Islet precursor cell (in vitro differentiated cells): ENCODE measurements at regions not wholly inside any gene's neighbourhood (a gene's known extent, or its start where the extent isn't known, plus 50 kb on each side); places are given as distances from the start of the nearest gene placed in this dataset.
"Not testable (repeated sequence)": the region's sequence is repeated elsewhere in the genome, so short reads cannot be mapped to it uniquely, and the experiment has no call there.

Experiments used
- DNase-seq: peaks from one replicate; pipeline ENCODE4 v3.0.0-alpha.2; 2018

DNA sequence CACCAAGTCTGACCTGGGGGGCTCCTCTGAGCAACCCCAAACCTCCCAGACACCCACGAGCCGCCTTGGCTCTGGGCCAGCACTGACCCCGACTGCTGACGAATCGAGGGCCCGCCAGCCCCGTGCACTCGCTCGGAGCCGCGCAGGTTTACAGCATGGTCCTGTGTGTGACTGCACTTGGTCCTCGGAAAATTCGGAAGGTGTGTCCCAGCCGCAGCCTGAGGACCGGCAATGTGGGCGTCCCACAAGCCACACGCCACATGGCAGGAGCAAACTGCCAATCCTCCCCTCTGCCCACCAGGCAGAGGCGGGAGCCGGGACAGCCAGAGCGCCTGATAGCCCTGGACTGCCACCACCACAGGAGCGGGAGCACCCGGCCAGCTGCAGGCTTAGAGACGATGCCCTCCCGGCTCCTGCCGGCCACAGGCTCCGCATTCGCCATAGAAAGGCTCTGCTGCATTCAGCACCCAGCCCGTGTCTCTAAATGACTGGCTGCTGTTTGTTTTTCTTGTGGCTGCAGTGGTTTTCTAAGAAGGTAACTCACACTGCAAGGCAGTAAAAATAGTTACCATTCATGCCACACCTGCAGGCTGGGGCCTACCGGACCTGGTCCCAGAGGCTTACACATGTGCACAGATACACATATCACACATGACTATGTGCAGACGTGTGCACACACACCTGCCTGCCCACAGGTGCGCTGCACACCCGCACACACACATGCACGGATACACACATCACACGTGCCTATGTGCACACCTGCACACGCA is 5415.3 kb upstream of the TPTE start:
- not testable (repeated sequence) for DNase-seq

DNA sequence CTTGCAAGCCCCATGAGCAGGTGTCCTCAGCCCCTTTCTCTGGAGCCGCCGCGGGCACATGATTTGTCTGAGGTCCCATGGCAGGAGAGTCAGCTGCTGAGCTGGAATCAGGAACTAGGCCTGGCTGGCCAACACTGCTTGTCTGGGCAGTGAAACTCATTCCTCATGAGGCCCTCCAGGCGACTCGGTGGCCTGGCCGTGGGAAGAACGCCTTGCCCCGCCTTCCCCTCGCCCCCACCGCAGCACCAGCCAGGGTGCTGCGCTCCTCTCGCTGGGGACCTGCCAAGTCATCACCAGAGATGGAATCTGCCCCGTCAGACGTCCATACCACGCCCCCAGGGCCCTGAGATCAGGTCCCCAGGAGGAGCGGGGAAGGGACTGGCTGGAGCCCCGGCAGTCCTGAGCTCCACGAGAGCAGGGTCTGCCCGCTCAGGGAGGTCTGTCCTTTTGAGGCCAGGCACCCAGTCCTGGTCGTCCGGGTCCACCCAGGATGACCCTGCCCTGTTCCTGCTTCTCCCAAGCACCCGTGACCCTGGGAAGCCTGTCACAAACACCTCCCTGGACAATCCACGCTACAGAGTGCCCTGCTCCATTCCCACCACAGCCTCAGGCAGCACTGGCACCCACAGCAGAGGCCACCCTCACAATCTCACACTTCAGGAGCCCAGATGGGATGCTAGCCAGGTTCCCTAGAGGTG is 5414.5 kb upstream of the TPTE start:
- not testable (repeated sequence) for DNase-seq

DNA sequence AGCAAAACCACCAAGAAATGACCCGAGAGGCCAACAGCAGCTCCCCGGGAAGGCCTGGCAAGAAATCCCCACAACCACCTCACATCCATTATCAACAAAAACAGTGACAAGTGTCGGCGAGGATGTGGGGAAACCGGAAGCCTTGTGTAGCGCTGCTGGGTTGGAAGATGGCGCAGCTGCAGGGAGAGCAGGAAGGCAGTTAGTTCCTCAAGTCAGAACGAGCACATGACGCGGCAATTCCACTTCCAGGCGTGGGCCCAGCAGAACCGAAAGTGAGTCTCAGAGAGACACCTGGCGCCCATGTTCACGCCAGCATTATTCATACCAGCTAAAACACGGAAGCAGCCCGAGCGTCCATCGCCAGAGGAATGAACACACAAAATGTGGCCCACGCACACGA is 5413.7 kb upstream of the TPTE start:
- not testable (repeated sequence) for DNase-seq

DNA sequence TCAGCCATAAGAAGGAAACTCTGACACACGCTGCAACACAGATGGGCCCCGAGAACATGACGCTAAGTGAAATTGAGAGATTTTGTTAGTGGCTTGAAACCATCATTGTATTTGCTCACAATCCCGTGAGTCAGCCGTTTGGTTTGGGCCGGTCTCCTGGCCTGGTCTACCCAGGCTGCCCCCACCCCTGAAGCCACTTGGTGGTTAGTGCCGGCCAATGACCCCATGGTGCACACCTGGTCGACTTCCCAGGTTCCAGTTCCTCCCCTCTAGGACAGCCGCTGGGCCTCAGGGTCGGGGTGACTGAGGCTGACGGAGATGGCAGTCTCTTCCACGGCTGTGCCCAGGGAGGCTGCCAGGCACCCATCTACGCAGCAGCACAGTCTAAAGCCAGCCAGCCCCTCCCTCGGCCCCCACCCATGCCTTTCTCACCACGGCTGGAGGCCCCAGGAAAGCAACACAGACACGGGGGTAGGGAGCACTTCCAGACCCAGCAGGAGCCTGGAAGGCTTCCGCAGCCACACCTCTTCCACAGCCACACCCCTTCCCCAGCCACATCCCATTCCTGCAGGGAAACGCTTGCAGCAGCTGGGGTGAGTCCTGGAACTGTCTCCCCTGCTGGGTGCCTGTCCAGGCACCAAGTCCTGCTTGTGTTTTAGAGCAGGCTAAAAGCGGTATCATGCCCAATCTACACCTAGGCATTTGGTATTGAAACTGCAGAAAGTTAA is 5413.2 kb upstream of the TPTE start:
- peak; percentile 35 for DNase-seq

DNA sequence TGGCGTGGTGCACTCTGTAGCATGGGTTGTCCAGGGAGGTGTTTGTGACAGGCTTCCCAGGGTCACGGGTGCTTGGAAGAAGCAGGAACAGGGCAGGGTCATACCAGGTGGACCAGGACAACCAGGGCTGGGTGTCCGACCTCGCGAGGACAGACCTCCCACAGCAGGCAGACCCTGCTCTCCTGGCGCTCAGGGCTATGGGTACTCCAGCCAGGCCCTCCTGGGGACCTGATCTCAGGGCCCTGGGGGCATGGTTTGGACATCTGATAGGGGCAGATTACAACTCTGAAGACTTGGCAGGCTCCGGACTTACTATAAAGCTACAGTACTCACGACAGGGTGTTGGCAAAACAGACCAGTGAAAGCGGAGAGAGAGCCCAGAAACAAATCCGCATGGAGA is 5410.2 kb upstream of the TPTE start:
- DNase-seq: not testable (repeated sequence)

DNA sequence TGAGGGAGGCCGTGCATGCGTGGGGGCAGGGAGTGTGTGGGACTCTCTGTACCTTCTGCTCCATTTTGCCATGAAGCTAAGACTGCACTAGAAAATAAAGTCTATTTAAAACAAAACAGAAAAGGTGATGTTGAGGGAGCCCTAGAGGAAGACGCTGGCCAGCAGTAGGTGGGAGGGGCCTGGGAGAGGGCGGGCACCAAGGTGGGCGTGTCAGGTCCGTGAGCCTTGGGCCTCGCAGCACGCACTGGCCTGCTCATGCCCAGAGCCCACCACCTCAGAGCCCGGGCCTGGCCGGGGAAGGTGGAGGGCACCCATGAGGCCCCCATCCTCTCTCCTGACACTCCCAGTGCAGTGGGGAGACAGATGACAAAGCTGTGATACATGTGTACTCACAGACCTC is 5408.3 kb upstream of the TPTE start:
- DNase-seq: not testable (repeated sequence)

DNA sequence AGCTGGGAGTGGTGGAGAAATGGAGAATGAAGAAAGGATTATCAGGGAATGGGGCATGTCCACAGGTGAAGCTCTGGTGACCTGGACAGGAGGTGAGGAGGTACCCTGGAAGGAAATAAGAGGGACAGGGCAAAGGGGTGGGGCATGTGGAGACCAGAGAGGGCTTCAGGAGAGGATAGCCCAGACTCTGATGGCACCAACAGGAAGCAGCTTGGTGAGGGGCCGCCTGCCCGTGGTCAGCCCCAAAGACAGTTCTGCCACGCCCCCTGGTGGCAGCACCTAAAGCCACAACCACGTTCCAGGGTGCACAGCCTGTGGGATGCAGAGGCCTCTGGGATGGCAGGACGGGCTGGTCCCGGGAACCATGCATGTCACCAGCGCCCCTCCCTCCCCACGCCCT is 5406.9 kb upstream of the TPTE start:
- DNase-seq: not testable (repeated sequence)

DNA sequence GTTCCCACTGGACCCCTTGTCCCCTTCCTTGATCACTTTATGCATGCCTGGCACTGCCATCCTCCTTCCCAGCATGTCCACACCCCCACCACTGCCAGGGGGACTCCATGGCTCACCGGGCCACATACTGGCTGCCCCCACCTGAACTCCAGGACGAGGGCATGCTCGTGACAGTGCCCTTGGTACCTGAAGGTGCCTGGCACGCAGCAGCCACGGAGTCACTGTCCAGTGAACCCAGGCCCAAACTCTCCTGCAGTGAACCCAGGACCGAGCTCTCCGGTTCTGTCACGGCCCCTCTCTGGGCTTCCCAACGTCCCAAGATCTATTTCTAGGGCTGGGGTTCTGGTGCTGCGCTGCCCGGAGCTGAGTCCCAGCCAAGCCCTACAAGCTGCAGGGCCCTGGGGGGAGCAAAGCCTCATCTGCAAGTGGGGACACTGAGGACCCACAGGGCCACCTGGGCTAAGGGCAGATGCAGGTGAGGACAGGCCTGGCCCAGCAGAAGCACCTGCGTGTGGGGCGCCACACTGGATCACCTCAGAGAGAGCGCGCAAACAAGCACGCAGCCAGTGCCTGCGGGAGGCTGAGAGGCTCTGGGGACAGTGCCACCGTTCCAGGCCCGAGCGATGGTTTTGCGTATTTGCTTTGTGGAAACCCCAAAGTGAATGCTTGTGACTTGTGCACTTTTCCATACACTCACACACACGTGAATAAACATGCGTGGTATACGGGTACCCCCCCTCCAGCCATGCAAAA is 5406.3 kb upstream of the TPTE start:
- DNase-seq: not testable (repeated sequence)

DNA sequence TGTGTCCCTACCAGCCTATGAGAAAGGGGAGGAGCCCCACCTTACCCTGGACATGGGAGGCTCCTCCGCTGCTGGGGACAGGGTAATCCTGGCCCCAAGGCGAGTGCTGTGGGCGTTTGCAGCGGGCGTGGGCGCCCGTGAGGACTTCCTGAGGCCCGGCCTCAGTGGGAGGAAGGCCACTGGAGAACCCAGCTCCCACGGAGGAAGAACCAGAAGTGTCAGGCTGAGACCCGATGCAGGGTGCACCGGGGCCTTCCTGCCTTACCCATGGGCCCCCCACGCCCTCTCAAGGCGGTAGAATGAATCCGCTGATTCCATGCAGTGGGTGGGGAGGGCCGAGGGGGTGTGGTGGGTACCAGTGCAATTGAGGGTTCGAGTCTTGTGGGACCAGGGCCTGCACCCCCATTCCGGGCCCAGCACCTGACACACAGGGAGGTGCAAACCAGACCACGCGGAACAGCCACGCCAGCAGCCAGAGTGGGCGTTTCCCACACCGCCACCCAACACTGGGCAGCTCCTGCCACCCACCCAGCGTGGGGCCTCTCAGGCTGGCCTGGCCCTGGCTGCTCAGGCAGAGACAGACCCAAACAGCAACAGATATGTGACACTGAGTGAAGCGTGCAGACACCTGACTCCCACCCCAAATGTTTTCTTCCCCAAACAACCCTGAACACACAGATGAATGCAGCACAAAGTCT is 5405.6 kb upstream of the TPTE start:
- not testable (repeated sequence) for DNase-seq

DNA sequence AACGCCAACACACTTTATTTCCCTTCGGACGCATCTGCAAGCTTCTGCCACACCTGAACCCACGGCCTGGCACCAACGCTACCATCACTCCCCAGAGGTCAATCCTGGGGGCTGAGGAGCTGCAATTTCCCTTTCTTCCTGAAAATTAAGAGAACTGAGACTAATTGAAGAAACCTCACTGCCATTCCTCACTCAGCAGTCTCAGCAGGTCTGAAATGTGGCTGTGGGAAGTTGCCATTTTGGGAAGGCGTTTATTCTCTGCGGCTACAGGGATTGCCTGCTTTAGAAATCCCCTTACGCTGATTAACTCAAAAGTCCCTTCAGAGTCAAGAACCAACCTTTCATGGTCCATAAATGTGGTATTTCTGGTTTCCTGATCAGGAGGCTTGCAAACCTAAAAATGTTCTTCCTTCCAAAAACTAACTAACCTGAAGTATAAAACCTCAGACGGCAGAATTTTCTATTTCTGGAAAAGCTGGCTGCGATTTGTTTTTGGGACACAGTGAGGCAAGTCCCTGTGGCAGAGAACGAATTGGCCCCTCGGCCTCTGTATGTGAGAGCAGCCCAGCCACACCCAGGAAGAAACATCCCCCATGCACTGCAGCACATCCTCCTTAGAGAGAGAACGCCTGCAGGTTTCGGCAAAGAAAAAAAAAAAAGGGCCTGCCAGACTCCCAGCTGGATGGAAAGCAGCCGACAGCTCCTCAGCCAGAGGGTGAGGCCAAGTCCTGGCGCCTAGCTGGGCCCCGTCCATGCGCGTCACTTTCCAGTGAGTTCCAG is 5404.8 kb upstream of the TPTE start:
- not testable (repeated sequence) for DNase-seq

DNA sequence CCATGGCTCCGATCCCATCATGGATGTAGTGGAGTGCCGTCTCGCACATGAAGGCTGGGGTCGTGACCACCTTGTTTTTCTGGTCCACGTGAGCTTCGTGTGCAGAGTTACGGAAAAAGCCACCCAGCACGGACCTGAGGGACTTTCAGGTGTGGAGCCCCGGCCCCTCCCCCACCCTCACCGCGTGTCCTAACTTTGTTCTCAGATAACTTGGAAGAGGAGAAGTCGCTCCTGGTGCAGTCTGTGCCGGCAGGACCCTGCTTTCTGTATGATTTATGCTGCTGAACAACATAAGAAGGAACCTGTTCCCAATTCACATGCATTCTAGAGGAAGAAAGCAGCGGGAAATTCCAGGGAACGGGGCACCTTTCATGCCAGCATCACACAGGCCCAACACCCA is 5404.2 kb upstream of the TPTE start:
- DNase-seq: not testable (repeated sequence)

DNA sequence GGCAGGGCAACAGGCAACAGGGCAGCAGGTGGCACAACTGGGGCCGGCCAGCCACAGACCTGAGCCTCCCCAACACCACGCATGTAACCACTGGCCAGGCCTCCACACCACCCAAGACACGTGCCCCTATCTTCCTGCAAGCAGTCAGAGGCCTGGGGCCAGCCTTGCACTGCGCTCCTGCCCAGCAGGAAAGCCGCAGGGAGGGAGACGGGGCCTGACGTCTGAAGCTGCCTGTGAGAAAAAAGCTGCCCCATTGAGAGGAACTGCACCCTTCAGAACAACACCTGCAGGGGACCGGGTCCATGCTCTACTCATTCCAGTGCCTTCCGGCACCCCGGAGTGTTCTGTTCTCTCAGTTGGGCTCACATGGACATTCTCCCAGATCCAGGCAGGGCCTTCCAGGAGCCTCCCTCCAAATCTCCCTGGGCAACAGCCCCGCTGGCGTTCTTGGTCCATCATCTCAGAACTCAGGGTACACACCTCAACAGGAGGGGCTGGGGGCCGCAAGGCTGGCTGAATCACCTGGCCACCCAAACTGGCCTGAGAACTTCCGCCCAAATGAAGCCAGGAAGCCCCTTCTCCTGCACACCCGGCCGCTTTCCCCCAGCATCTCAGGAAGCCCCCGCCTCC is 5403.6 kb upstream of the TPTE start:
- not testable (repeated sequence) for DNase-seq

DNA sequence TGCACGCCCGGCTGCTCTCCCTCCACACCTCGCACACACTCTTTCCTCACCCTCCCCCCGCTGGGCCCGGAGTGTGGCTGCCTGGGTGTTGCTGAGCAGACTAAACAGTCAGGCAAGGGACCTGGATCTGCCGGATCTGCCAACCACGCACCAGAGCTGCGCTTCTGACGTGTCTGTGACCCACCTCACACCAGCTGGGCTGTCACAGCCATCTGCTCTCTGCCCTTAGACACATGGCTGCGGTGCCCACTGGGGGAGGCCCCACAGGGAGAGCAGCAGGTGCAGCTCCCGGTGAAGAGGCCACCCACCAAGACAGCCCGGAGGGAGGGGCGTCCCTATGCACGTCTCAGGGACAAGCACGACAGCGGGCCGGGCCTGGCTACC is 5403.1 kb upstream of the TPTE start:
- not testable (repeated sequence) for DNase-seq

DNA sequence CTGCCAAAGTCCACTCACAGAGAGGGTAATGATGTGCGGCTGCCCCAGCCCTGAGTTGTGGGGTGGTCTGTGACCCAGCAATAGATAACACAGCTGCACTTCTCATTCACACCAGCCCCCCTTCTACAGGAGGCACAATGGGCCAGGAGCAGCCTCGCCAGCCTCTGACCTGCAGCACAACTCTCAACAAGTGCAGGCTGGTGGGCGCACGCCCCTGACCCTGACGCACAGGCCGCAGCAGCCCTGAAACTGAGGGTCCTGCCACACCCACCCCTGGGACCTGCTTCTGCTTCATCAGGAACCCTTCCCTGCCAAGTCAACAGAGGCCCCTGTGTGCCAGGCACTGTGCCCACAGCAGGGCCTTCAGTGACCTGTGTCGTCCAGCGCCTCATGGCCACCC is 5402.2 kb upstream of the TPTE start:
- DNase-seq: not testable (repeated sequence)

DNA sequence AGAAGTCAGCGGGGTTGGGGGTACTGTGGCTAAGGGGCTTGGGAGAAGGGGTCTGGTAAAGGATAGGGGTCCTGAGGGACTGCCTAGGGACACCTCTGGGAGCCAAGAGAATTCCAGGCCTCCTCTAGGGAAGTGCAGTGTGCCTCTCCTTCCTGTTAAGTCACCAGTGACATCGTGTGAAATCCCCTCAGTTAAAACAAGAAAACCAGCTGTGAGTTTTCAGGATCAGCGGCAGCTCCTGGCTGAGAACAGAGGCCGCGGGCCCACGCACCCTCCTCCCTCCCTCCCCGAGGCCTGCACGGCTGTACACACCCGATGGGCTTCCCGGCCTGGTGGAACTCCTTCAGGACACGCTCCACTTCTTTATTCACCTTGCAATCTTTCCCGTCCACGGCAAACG is 5400.0 kb upstream of the TPTE start:
- DNase-seq: not testable (repeated sequence)

DNA sequence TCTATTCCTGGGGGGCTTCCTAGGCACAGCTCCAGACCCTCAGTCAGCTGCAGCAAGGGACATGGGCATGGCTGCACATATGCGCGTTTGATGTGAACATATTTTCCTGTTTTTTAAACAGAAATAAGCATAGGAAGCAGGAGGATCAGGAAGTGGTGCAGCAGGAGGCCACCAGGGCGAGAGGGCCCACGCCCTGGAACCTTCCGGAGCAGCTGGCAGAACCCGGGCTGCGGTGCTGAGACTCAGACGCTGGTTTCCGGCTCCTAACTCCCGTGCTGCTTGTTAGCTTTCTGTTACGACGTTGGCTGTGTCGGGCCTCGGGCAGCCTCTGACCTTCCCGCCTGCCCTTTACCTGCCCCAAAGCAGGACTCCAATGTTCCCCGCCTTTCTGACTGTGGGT is 5399.5 kb upstream of the TPTE start:
- not testable (repeated sequence) for DNase-seq

DNA sequence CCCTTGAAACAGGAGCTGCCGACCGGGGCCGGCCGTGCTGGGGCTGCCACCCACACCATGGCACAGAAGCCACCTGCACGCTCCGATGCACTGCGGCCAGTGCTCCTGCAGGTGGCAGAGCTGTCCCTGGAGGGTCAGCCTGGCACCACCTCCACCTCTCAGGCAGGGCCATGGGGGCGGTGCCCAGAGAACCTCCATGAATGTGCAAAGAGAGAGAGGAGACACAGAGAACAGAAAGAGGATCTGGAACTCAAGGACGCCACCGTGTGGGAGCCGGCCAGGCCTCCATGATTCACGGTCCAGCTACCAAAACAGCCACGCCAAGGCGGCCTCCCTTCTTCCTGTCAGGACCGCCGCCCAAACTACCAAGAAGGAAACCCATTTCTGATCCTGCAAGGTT is 5397.7 kb upstream of the TPTE start:
- not testable (repeated sequence) for DNase-seq

DNA sequence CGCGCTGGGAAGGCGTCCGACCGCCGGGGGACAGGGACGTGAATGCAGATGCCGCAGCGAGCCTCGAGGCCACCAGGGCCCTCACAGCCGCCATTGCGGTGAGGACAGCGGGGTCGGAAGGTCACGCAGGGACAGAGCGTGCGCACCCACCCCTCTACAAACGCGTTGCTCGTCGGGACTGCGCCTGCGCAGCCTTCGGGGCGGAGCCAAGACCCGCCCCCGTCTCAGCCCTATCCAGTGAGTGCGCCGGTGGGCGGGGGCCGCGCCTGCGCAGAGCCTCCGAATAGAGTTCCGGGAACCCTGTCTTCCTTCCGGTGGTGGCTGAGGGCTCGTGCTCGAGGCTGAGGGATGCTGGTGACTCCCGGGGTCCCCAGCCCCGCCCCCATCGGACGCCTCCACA is 5393.1 kb upstream of the TPTE start:
- peak; percentile 94 for DNase-seq

DNA sequence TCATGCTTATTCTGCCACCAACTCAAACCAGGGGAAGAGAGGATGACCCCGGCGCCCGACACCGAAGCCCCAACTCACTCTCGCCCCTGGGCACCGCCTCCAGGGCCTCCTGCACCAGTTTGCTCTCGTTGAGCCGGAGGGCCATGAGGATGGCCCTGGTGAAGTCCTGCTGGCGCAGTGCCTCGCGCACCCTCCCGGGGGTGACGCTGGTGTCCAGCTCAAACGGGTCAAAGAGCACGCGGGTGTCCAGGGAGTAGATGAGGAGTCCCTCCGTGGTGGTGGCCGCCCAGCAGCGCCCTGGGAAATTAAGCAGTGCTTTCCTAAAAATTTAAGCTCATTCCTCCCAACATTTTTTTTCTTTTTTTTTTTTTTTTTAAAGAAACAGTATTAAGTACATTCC is 5387.6 kb upstream of the TPTE start:
- not testable (repeated sequence) for DNase-seq

DNA sequence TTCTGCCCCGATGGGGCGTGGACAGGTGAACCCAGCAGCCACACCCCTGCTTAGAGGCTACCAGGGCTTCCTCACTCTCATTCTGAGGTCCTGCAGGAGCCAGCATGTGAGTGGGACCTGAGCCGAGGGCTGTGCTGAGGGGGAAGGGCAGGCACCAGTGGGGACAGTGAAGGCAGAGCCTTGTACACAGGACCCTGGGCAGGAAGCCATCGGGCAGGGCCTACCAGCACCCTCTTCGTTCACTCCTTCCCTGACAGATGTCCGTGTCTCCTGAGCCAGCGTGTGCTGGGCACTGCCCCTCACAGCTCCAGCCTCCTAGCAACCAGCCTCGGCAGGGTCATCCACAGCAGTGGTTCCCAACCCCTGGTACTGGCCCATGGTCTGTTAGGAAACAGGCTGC is 5385.0 kb upstream of the TPTE start:
- DNase-seq: not testable (repeated sequence)

DNA sequence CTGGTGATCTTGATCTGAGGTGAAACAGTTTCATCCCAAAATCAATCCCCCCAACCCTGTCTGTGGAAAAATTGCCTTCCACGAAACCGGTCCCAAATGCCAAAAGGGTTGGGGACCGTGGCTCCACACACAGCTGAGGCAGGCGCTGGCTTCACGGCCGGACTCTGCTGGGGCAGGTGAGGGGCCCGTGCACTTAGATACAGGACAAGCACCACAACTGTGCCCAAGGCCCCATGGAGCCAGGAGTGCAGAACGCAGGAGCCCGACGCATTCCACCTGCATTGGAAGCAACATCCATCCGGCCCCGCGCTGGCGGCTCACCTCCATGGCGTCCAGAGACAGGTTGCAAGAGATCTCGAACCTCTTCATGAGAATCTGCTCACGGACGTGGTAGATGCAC is 5384.4 kb upstream of the TPTE start:
- DNase-seq: not testable (repeated sequence)
